Loucy (cell line): ENCODE measurements at regions not wholly inside any gene's neighbourhood (a gene's known extent, or its start where the extent isn't known, plus 50 kb on each side); places are given as distances from the start of the nearest gene placed in this dataset.

Experiments
- H2AFZ ChIP-seq: fragments of 200-600 bp; sonication (generic); 2 replicates; pipeline ENCODE4 v1.6.0; 2016; ENCODE audit warnings: antibody characterized with exemption, mild to moderate bottlenecking, low read length, moderate library complexity
- H3F3A ChIP-seq: fragments of 200-600 bp; 2 replicates; pipeline ENCODE4 v1.6.0; 2016; ENCODE audit warnings: antibody characterized with exemption, low read depth, mild to moderate bottlenecking
- H3K27me3 ChIP-seq: fragments of 200-600 bp; sonication (generic); 2 replicates; pipeline ENCODE4 v1.6.1; 2014; ENCODE audit warnings: low read length, mild to moderate bottlenecking; ENCODE audit not compliant: insufficient read depth, poor library complexity, severe bottlenecking
- H3K36me3 ChIP-seq: fragments of 200-600 bp; sonication (generic); 2 replicates; pipeline ENCODE4 v1.6.1; 2016; ENCODE audit warnings: low read length; ENCODE audit not compliant: insufficient read depth
- H3K4me1 ChIP-seq: fragments of 200-600 bp; sonication (generic); 2 replicates; pipeline ENCODE4 v1.5.1; 2014; ENCODE audit warnings: low read length, mild to moderate bottlenecking; ENCODE audit not compliant: insufficient read depth, poor library complexity, severe bottlenecking
- H3K4me2 ChIP-seq: fragments of 200-600 bp; sonication (generic); 2 replicates; pipeline ENCODE4 v1.6.0; 2014; ENCODE audit warnings: antibody characterized with exemption, low read length, low read depth, mild to moderate bottlenecking; ENCODE audit not compliant: poor library complexity, severe bottlenecking
- H3K4me3 ChIP-seq: fragments of 200-600 bp; sonication (generic); 2 replicates; pipeline ENCODE4 v1.5.1; 2014; ENCODE audit warnings: low read length, mild to moderate bottlenecking, mixed read lengths; ENCODE audit not compliant: poor library complexity, severe bottlenecking
- H3K79me2 ChIP-seq: fragments of 200-600 bp; sonication (generic); 2 replicates; pipeline ENCODE4 v1.6.1; 2014; ENCODE audit warnings: low read length; ENCODE audit not compliant: insufficient read depth
- H3K9ac ChIP-seq: fragments of 200-600 bp; sonication (generic); 2 replicates; pipeline ENCODE4 v1.6.0; 2014; ENCODE audit warnings: mild to moderate bottlenecking, low read depth, low read length, moderate library complexity; ENCODE audit not compliant: poor library complexity, severe bottlenecking
- H3K9me2 ChIP-seq: fragments of 200-600 bp; sonication (generic); replicated peaks from 2 replicates; pipeline ENCODE4 v1.6.1; 2016; ENCODE audit warnings: low read depth, low read length, mixed read lengths
- H3K9me3 ChIP-seq: fragments of 200-600 bp; sonication (generic); 2 replicates; pipeline ENCODE4 v1.6.1; 2014; ENCODE audit warnings: mild to moderate bottlenecking, antibody characterized with exemption, low read length, low read depth; ENCODE audit not compliant: insufficient read depth
- H4K20me1 ChIP-seq: fragments of 200-600 bp; sonication (generic); 2 replicates; pipeline ENCODE4 v1.6.0; 2014; ENCODE audit warnings: antibody characterized with exemption, low read length, mild to moderate bottlenecking; ENCODE audit not compliant: insufficient read depth, poor library complexity, severe bottlenecking
- CTCF ChIP-seq: fragments of 200-600 bp; sonication (generic); conservative IDR thresholded peaks from 2 replicates; pipeline ENCODE4 v1.5.1; 2014; ENCODE audit warnings: mild to moderate bottlenecking, antibody characterized with exemption, low read length
- EZH2phosphoT487 ChIP-seq: fragments of 200-600 bp; IDR thresholded peaks from 2 replicates; pipeline ENCODE4 v1.6.1; 2018; ENCODE audit warnings: antibody characterized with exemption, mild to moderate bottlenecking, moderate library complexity, borderline replicate concordance

DNA sequence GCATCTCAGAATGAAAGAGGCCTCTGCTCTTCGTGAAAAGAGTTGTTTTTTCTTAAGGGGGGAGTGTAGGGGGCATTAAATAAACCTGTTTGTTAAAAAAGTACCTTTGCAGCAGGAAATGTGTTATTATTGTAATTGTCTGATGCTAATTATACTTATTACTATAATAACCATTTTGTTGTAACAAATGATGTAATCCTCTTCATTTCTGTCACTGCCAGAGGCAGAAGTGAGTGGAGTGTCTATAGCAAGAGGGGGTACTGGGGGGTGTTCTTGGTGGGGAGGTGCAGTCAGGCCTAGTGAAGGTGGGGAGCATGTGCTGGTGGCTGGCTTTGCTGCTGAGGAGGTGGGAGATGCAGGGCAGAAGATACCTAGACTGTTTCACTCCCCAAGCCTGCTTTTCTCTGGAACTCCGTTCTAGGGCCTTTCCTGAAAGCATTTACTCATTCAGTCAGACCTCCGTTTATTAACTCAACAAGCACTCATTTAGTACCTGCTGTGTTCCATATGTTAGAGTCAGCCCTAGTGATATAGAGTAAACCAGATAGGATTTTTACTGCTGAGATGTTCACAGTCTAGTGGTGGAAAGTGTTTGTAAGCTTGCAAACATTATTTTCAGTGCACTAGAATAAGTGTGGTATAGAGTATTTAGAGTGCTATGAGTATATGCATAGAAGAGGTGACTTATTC lies 77.5 kb upstream of the CISTR start:
- no peak overlapping the region for H3K4me3 ChIP-seq
- H3K27me3 ChIP-seq: no peaks in the 10 kb centered on the region
- no peaks in the 10 kb centered on the region for H3K79me2 ChIP-seq
- no peak for TF ChIP-seq EZH2phosphoT487
- no peak overlapping the region for H2AFZ ChIP-seq
- H4K20me1 ChIP-seq: no peaks in the 10 kb centered on the region
- no peaks in the 10 kb centered on the region for H3K4me1 ChIP-seq
- no peaks in the 10 kb centered on the region for H3K36me3 ChIP-seq
- no peak overlapping the region for H3K9ac ChIP-seq
- no peaks in the 10 kb centered on the region for H3K9me3 ChIP-seq
- H3K4me2 ChIP-seq: no peak overlapping the region
- no peaks in the 10 kb centered on the region for H3K9me2 ChIP-seq
- H3F3A ChIP-seq: no peaks in the 10 kb centered on the region

- Histone ChIP-seq H4K20me1 (no peaks in the 10 kb centered on the region), H3K27me3 (no peaks in the 10 kb centered on the region), H3K9me2 (no peaks in the 10 kb centered on the region), H3K36me3 (no peaks in the 10 kb centered on the region), H3K4me3 (no peak overlapping the region), H2AFZ (no peak overlapping the region), H3K4me1 (peaks cover 1% of the 10 kb centered on the region), H3K9ac (no peak overlapping the region), H3K9me3 (no peaks in the 10 kb centered on the region), H3F3A (no peaks in the 10 kb centered on the region), H3K4me2 (no peak overlapping the region), H3K79me2 (no peaks in the 10 kb centered on the region)
- no peak for TF ChIP-seq CTCF
- no peak for TF ChIP-seq EZH2phosphoT487
Measured at GRCh38 chr12:53830631-53831030, 78.9 kb upstream of the CISTR start.

GRCh38 chr12:53836119-53836655 lies 84.4 kb upstream of the CISTR start:
- no peak overlapping the region for H2AFZ ChIP-seq
- no peak overlapping the region for H3K9ac ChIP-seq
- H3K79me2 ChIP-seq: no peaks in the 10 kb centered on the region
- H3K9me2 ChIP-seq: no peaks in the 10 kb centered on the region
- TF ChIP-seq CTCF: no peak
- no peak for TF ChIP-seq EZH2phosphoT487
- no peaks in the 10 kb centered on the region for H3F3A ChIP-seq
- no peak overlapping the region for H3K4me3 ChIP-seq
- peak overlapping the region; percentile 30 for H3K4me2 ChIP-seq
- H3K36me3 ChIP-seq: no peaks in the 10 kb centered on the region
- H3K9me3 ChIP-seq: no peaks in the 10 kb centered on the region
- peaks cover 26% of the 10 kb centered on the region for H3K4me1 ChIP-seq
- H3K27me3 ChIP-seq: no peaks in the 10 kb centered on the region
- no peaks in the 10 kb centered on the region for H4K20me1 ChIP-seq

DNA sequence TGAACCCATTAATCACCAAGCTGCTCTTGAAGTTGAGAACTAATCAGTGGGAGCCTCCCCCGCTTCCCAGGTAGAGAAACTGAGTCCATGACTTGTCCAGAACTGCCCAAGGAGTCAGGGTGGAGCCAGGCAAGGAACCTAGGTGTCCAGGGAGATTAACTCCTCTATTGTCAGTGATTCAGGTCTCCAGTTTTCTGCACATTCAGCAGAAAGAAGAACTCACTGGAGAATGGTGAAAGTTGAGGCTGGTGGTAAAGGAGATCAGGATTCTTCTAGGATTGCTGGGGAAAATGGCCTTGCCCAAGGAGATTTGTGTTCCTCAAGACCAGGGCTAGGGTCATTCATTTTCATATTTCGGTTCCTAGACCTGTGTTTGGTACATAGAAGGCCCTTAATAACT lies 87.2 kb upstream of the CISTR start:
- no peak overlapping the region for H2AFZ ChIP-seq
- H3K4me3 ChIP-seq: no peak overlapping the region
- H3K4me2 ChIP-seq: no peak overlapping the region
- H3K27me3 ChIP-seq: no peaks in the 10 kb centered on the region
- peaks cover 26% of the 10 kb centered on the region for H3K4me1 ChIP-seq
- no peaks in the 10 kb centered on the region for H3K36me3 ChIP-seq
- H3K79me2 ChIP-seq: no peaks in the 10 kb centered on the region
- H3F3A ChIP-seq: no peaks in the 10 kb centered on the region
- TF ChIP-seq CTCF: no peak
- TF ChIP-seq EZH2phosphoT487: no peak
- H4K20me1 ChIP-seq: no peaks in the 10 kb centered on the region
- no peaks in the 10 kb centered on the region for H3K9me3 ChIP-seq
- no peak overlapping the region for H3K9ac ChIP-seq
- H3K9me2 ChIP-seq: no peaks in the 10 kb centered on the region
